Tibial nerve (tissue), 4 donors: ENCODE measurements at regions not wholly inside any gene's neighbourhood (a gene's known extent, or its start where the extent isn't known, plus 50 kb on each side); places are given as distances from the start of the nearest gene placed in this dataset.

Source experiments
- DNase-seq, 2 donors: peaks; one replicate each; pipeline ENCODE4 v3.0.0-alpha.2; 2019; ENCODE audit warnings: low spot score in 2 of 2
- H3K27ac ChIP-seq, 4 donors: fragments of 200-600 bp; sonication (generic) in 3 of 4; one replicate each; pipeline ENCODE4 v1.5.1; 2017 to 2019; ENCODE audit warnings: mild to moderate bottlenecking in 1 of 4
- H3K27me3 ChIP-seq, 2 donors: fragments of 200-600 bp; sonication (generic) in 1 of 2; one replicate each; pipeline versions ENCODE4 v1.5.1 to v1.6.0; 2017 to 2019
- H3K36me3 ChIP-seq, 3 donors: fragments of 200-600 bp; sonication (generic); one replicate each; pipeline ENCODE4 v1.5.1; 2018 to 2019
- H3K4me1 ChIP-seq, 4 donors: fragments of 200-600 bp; sonication (generic) in 3 of 4; one replicate each; pipeline ENCODE4 v1.5.1; 2017 to 2019
- H3K4me3 ChIP-seq, 4 donors: fragments of 200-600 bp; sonication (generic) in 3 of 4; one replicate each; pipeline ENCODE4 v1.5.1; 2017 to 2019; ENCODE audit warnings: mild to moderate bottlenecking in 1 of 4, moderate library complexity in 1 of 4
- H3K9me3 ChIP-seq, 4 donors: fragments of 200-600 bp; sonication (generic) in 3 of 4; one replicate each; pipeline ENCODE4 v1.5.1; 2017 to 2019
- CTCF ChIP-seq, 5 experiments: fragments of 200-600 bp in 3 of 5; fragments of 450-650 bp in 2 of 5; sonication (generic) in 3 of 5; IDR thresholded peaks; one replicate each; pipeline ENCODE4 v1.5.1; 2016 to 2019; ENCODE audit warnings: antibody characterized with exemption in 5 of 5, mild to moderate bottlenecking in 3 of 5, moderate library complexity in 2 of 5
- EP300 ChIP-seq, 2 donors: sonication (generic); formaldehyde crosslinking; IDR thresholded peaks; one replicate each; pipeline ENCODE4 v1.6.1; 2017; ENCODE audit warnings: antibody characterized with exemption in 2 of 2, mild to moderate bottlenecking in 1 of 2
- POLR2A ChIP-seq, 2 donors: fragments of 450-650 bp; IDR thresholded peaks; one replicate each; pipeline ENCODE4 v1.6.1; 2017; ENCODE audit warnings: antibody characterized with exemption in 2 of 2, mild to moderate bottlenecking in 2 of 2, moderate library complexity in 2 of 2
- whole genome bisulfite sequencing, 2 donors: methylation state at CpG; one replicate each; pipeline ENCODE4 v1.1.5; 2018; 5-methylcytosine and 5-hydroxymethylcytosine counted together

- 79 to 83% methylated on average over 4 of the region's 4 CpGs for WGBS, 2 donors
Measured at GRCh38 chr3:38966811-38967692, 84.7 kb downstream of the SCN11A start.

DNA sequence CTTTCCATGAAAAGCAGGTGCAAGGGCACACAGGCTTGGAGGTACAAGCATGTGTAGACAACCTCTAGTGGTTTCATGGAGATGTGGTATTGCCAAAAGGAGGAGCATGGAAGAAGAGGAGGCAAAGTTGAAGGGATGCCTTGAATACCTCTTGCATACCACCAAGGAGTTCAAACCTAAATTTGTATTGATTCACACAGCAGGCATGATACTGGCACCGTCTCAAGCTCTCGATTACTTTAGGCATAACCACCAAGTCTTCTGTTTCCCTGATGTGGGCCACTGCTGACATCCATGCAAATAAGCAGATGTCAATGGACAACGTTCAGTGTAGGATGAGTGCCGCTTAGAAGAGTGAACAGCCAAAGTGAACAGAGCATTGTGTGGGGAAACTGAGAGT, 87.1 kb downstream of the SCN11A start:
- Histone ChIP-seq H3K27me3 (no peaks in the 10 kb centered on the region), H3K9me3 (no peaks in the 10 kb centered on the region), H3K36me3 (no peaks in the 10 kb centered on the region), H3K4me1 (peaks cover 0 to 4% (median 0%) of the 10 kb centered on the region in 4 donors), H3K4me3 (no peak overlapping the region), H3K27ac (no peak overlapping the region)
- TF ChIP-seq POLR2A (IDR thresholded peaks at IDR 0.05) = no peak
- no peak for TF ChIP-seq CTCF (IDR thresholded peaks at IDR 0.05)
- TF ChIP-seq EP300 (IDR thresholded peaks at IDR 0.05) = no peak
- no peak for DNase-seq
- WGBS, 2 donors = 89 to 94% methylated on average over 4 of the region's 4 CpGs

More at GRCh38 chr3:38966811-38967692, 84.7 kb downstream of the SCN11A start:
- no peaks in the 10 kb centered on the region for H3K4me1 ChIP-seq
- H3K36me3 ChIP-seq = no peaks in the 10 kb centered on the region
- H3K4me3 ChIP-seq = no peak overlapping the region
- no peaks in the 10 kb centered on the region for H3K27me3 ChIP-seq
- no peak overlapping the region for H3K27ac ChIP-seq
- no peaks in the 10 kb centered on the region for H3K9me3 ChIP-seq
- no peak for DNase-seq
- no peak for TF ChIP-seq CTCF (IDR thresholded peaks at IDR 0.05)
- TF ChIP-seq EP300 (IDR thresholded peaks at IDR 0.05) = no peak
- TF ChIP-seq POLR2A (IDR thresholded peaks at IDR 0.05) = no peak

DNA sequence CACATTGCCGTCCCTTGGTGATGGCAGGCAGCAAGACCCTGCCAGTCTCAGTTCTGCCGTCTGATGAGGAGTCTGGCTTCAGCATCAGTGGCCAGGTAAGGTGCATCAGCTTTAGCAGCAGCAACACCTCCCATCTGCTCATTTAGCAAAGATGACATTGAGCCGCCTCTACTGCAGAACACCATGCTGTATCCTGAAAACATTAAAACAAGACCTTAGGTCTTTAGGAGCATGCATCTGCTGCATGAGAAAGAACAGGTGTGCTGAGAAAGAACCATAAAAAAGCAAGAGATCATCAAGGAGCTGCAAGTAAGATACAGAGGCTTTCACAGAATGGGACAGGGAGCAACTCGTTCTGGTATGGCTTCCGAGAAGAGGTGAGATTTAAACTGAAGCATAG, 87.5 kb downstream of the SCN11A start:
- WGBS, 2 donors = 76 to 85% methylated on average over 3 to 5 of the region's 5 CpGs
- no peak for TF ChIP-seq POLR2A (IDR thresholded peaks at IDR 0.05)
- no peak for TF ChIP-seq EP300 (IDR thresholded peaks at IDR 0.05)
- no peak for TF ChIP-seq CTCF (IDR thresholded peaks at IDR 0.05)

DNA sequence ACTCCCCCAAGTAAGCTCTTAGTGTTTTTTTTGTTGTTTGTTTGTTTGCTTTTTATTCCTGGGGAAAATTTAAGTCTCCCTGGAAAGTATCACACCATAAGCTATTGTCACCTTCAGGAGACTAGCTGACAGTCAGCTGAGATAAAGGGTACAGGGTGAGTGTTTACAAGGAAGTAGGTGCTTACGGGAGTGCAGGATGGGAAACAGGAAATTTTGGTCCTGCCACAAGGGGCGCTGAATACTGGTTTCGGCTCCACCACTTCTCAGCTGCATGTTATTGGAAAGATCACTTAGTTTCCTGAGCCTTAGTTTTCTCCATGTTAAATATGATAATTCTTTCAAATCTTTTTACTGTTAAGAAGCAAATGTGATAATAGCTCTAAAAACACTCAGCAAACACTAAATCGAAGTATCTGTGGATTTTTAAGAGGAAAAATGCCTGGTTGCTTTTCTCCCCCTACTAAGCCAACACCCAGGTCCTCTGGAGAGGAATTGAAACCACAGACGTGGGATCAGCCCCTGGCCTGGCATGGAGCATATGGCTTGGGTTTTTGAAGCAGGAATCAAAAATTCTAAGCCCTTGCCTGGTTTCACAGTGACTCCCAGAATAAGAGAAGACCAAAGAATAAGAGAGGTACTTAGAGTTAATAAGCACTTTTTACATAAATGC, 90.7 kb downstream of the SCN11A start:
- no peaks in the 10 kb centered on the region for H3K27me3 ChIP-seq
- TF ChIP-seq POLR2A (IDR thresholded peaks at IDR 0.05) (no peak), CTCF (IDR thresholded peaks at IDR 0.05) (peak in 4 of 5 experiments; percentile 33 to 60 (median 42))
- 6 to 11% methylated on average over 5 of the region's 5 CpGs for WGBS, 2 donors
- no peak overlapping the region for H3K27ac ChIP-seq
- H3K36me3 ChIP-seq = no peaks in the 10 kb centered on the region
- no peaks in the 10 kb centered on the region for H3K9me3 ChIP-seq
- H3K4me3 ChIP-seq = no peak overlapping the region
- H3K4me1 ChIP-seq = peaks cover 0 to 4% (median 0%) of the 10 kb centered on the region in 4 donors
- peak in 1 of 2 donors; percentile 17 for DNase-seq

More for the DNA sequence above, 87.5 kb downstream of the SCN11A start:
- H3K36me3 ChIP-seq = no peaks in the 10 kb centered on the region
- no peak for DNase-seq
- no peaks in the 10 kb centered on the region for H3K9me3 ChIP-seq
- peaks cover 0 to 4% (median 0%) of the 10 kb centered on the region in 4 donors for H3K4me1 ChIP-seq
- no peaks in the 10 kb centered on the region for H3K27me3 ChIP-seq
- H3K27ac ChIP-seq = no peak overlapping the region
- H3K4me3 ChIP-seq = no peak overlapping the region
